Lower leg skin (tissue), 3 donors: ENCODE measurements at regions not wholly inside any gene's neighbourhood (a gene's known extent, or its start where the extent isn't known, plus 50 kb on each side); places are given as distances from the start of the nearest gene placed in this dataset.

Source experiments
- POLR2A ChIP-seq, 2 donors: fragments of 450-650 bp; IDR thresholded peaks; one replicate each; pipeline ENCODE4 v1.6.1; 2016 to 2017; ENCODE audit warnings: antibody characterized with exemption in 2 of 2, mild to moderate bottlenecking in 1 of 2, moderate library complexity in 1 of 2
- TF ChIP-seq, protein P1 (sequence below), 3 donors: fragments of 450-650 bp; IDR thresholded peaks; one replicate each; pipeline ENCODE4 v1.5.1; 2016; ENCODE audit warnings: antibody characterized with exemption in 3 of 3, mild to moderate bottlenecking in 3 of 3, moderate library complexity in 2 of 3

GRCh38 chr3:138890555-138891187, 55.9 kb upstream of the PIK3CB start:
- TF ChIP-seq, protein P1, sequence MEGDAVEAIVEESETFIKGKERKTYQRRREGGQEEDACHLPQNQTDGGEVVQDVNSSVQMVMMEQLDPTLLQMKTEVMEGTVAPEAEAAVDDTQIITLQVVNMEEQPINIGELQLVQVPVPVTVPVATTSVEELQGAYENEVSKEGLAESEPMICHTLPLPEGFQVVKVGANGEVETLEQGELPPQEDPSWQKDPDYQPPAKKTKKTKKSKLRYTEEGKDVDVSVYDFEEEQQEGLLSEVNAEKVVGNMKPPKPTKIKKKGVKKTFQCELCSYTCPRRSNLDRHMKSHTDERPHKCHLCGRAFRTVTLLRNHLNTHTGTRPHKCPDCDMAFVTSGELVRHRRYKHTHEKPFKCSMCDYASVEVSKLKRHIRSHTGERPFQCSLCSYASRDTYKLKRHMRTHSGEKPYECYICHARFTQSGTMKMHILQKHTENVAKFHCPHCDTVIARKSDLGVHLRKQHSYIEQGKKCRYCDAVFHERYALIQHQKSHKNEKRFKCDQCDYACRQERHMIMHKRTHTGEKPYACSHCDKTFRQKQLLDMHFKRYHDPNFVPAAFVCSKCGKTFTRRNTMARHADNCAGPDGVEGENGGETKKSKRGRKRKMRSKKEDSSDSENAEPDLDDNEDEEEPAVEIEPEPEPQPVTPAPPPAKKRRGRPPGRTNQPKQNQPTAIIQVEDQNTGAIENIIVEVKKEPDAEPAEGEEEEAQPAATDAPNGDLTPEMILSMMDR (IDR thresholded peaks at IDR 0.05), result no peak
- no peak for TF ChIP-seq POLR2A (IDR thresholded peaks at IDR 0.05)
